OCI-LY7 (cell line): ENCODE measurements at regions not wholly inside any gene's neighbourhood (a gene's known extent, or its start where the extent isn't known, plus 50 kb on each side); places are given as distances from the start of the nearest gene placed in this dataset.

ENCODE experiments used
- BruUV-seq: library from RNA; stranded (reverse); fragments of 400-500 nt; replicated peaks from 2 replicates; lab custom pipeline; 2021; lab: Mats Ljungman, UMichigan
- CTCF ChIA-PET: fragments of 300-600 bp; sonication (Branson Sonifier 250); formaldehyde crosslinking; loops from one replicate; lab custom pipeline; 2022; ENCODE audit warnings: antibody characterized with exemption; ENCODE audit not compliant: unreplicated experiment; lab: Charles Lee
- POLR2A ChIA-PET: fragments of 300-600 bp; sonication (Branson Sonifier 250); formaldehyde crosslinking; loops from one replicate; lab custom pipeline; 2022; ENCODE audit warnings: antibody characterized with exemption; lab: Charles Lee
- DNase-seq: peaks from one replicate; pipeline ENCODE4 v3.0.0-alpha.2; 2015; ENCODE audit warnings: low spot score
- H2AFZ ChIP-seq: fragments of 200-600 bp; sonication (generic), shearing (Covaris generic); 2 replicates; pipeline ENCODE4 v1.6.1; 2014; ENCODE audit warnings: mild to moderate bottlenecking, antibody characterized with exemption, low read length, moderate library complexity
- H3K27ac ChIP-seq: fragments of 200-600 bp; sonication (generic); 2 replicates; pipeline ENCODE4 v1.5.1; 2014; ENCODE audit warnings: mixed run types, low read depth, mild to moderate bottlenecking, moderate library complexity, low read length, inconsistent platforms; ENCODE audit not compliant: poor library complexity, severe bottlenecking
- H3K36me3 ChIP-seq: fragments of 200-600 bp; sonication (generic); 2 replicates; pipeline ENCODE4 v1.6.1; 2014; ENCODE audit warnings: mild to moderate bottlenecking, antibody characterized with exemption, low read length, moderate library complexity, mixed read lengths; ENCODE audit not compliant: insufficient read depth
- H3K4me1 ChIP-seq: fragments of 200-600 bp; sonication (generic); 2 replicates; pipeline ENCODE4 v1.5.1; 2014; ENCODE audit warnings: mild to moderate bottlenecking, low read length; ENCODE audit not compliant: insufficient read depth, poor library complexity, severe bottlenecking
- H3K4me2 ChIP-seq: fragments of 200-600 bp; sonication (generic); 2 replicates; pipeline ENCODE4 v1.6.1; 2014; ENCODE audit warnings: mild to moderate bottlenecking, low read length
- H3K4me3 ChIP-seq: fragments of 200-600 bp; sonication (generic); 2 replicates; pipeline ENCODE4 v1.5.1; 2014; ENCODE audit warnings: mild to moderate bottlenecking, low read depth, low read length; ENCODE audit not compliant: poor library complexity, severe bottlenecking
- H3K79me2 ChIP-seq: fragments of 200-600 bp; sonication (generic); 2 replicates; pipeline ENCODE4 v1.6.1; 2016; ENCODE audit warnings: low read depth, mild to moderate bottlenecking, low read length, moderate library complexity, mixed read lengths; ENCODE audit not compliant: insufficient read depth
- H3K9me2 ChIP-seq: fragments of 200-600 bp; sonication (generic); 2 replicates; pipeline ENCODE4 v1.6.1; 2016; ENCODE audit warnings: mild to moderate bottlenecking, low read length, mixed read lengths; ENCODE audit not compliant: insufficient read depth
- H3K9me3 ChIP-seq: fragments of 200-600 bp; sonication (generic); 2 replicates; pipeline ENCODE4 v1.6.1; 2014; ENCODE audit warnings: mild to moderate bottlenecking, mixed run types, low read length, mixed read lengths
- H4K20me1 ChIP-seq: fragments of 200-600 bp; sonication (generic); 2 replicates; pipeline ENCODE4 v1.6.1; 2014; ENCODE audit warnings: mild to moderate bottlenecking, antibody characterized with exemption, low read length, moderate library complexity, mixed read lengths; ENCODE audit not compliant: insufficient read depth
- CTCF ChIP-seq: fragments of 200-600 bp; sonication (generic); conservative IDR thresholded peaks from 2 replicates; pipeline ENCODE4 v1.5.1; 2014; ENCODE audit warnings: mild to moderate bottlenecking, antibody characterized with exemption, low read length, moderate library complexity, mixed read lengths
- EZH2phosphoT487 ChIP-seq: fragments of 200-600 bp; sonication (generic); IDR thresholded peaks from 2 replicates; pipeline ENCODE4 v1.6.1; 2018; ENCODE audit warnings: low read depth, borderline replicate concordance, mild to moderate bottlenecking, mixed run types, antibody characterized with exemption, low read length, moderate library complexity, mixed read lengths
- intact Hi-C: fragments of 100-400 bp; cut with micrococcal nuclease; formaldehyde crosslinking; loops from one replicate; pipeline ENCODE4 v1.10.0; 2022; ENCODE audit not compliant: unreplicated experiment

GRCh38 chr18:1124495-1124894, 219.8 kb downstream of the ADCYAP1 start:
- intact Hi-C loops = no loop called here
- H3K4me2 ChIP-seq = no peak overlapping the region
- no peak overlapping the region for H3K27ac ChIP-seq
- no peaks in the 10 kb centered on the region for H3K79me2 ChIP-seq
- H3K4me1 ChIP-seq = no peaks in the 10 kb centered on the region
- no TSS peak for BruUV-seq
- no peaks in the 10 kb centered on the region for H3K36me3 ChIP-seq
- no peaks in the 10 kb centered on the region for H3K9me2 ChIP-seq
- no peak overlapping the region for H2AFZ ChIP-seq
- no peaks in the 10 kb centered on the region for H4K20me1 ChIP-seq
- H3K9me3 ChIP-seq = no peaks in the 10 kb centered on the region
- TF ChIP-seq CTCF (no peak), EZH2phosphoT487 (no peak)
- no peak overlapping the region for H3K4me3 ChIP-seq
- CTCF ChIA-PET = no interaction called here
- no peak for DNase-seq
- POLR2A ChIA-PET = no interaction called here

- Histone ChIP-seq H4K20me1 (no peaks in the 10 kb centered on the region), H3K9me2 (no peaks in the 10 kb centered on the region), H3K79me2 (no peaks in the 10 kb centered on the region), H3K4me3 (no peak overlapping the region), H3K36me3 (no peaks in the 10 kb centered on the region), H3K27ac (no peak overlapping the region), H3K9me3 (no peaks in the 10 kb centered on the region), H3K4me2 (no peak overlapping the region), H2AFZ (no peak overlapping the region), H3K4me1 (no peaks in the 10 kb centered on the region)
- DNase-seq = no peak
- ChIA-PET POLR2A (no interaction called here), CTCF (no interaction called here)
- BruUV-seq = no TSS peak
- intact Hi-C loops = no loop called here
- no peak for TF ChIP-seq CTCF
- no peak for TF ChIP-seq EZH2phosphoT487
Observed at GRCh38 chr18:1133541-1133940, 228.9 kb downstream of the ADCYAP1 start.

- Histone ChIP-seq H3K4me1 (no peaks in the 10 kb centered on the region), H3K4me3 (no peak overlapping the region), H3K4me2 (no peak overlapping the region), H3K9me2 (no peaks in the 10 kb centered on the region), H4K20me1 (no peaks in the 10 kb centered on the region), H3K27ac (no peak overlapping the region), H2AFZ (no peak overlapping the region), H3K79me2 (no peaks in the 10 kb centered on the region), H3K36me3 (no peaks in the 10 kb centered on the region), H3K9me3 (0 out of 2 replicates have a peak, but pooled peaks cover 5% of the 10 kb centered on the region)
- BruUV-seq = no TSS peak
- intact Hi-C loops = no loop called here
- POLR2A ChIA-PET = no interaction called here
- TF ChIP-seq EZH2phosphoT487 (no peak), CTCF (no peak)
- CTCF ChIA-PET = no interaction called here
- DNase-seq = no peak
Observed at GRCh38 chr18:1147730-1148129, 243.1 kb downstream of the ADCYAP1 start.
